UCSD-AML1 (cell line): ENCODE measurements at regions not wholly inside any gene's neighbourhood (a gene's known extent, or its start where the extent isn't known, plus 50 kb on each side); places are given as distances from the start of the nearest gene placed in this dataset.

ENCODE experiments used
- DNase-seq: peaks from one replicate; lab custom pipeline; 2025; ENCODE audit not compliant: unreplicated experiment; lab: John Stamatoyannopoulos, UW

- no peak for DNase-seq
These were observed 503.8 kb upstream of the B3GAT1 start for GRCh38 chr11:134915881-134916280.

- DNase-seq: no peak
These were observed 503.2 kb upstream of the B3GAT1 start for GRCh38 chr11:134915212-134915611.

GRCh38 chr11:134913999-134914590 lies 502.1 kb upstream of the B3GAT1 start:
- DNase-seq: no peak

- no peak for DNase-seq
These were observed 501.3 kb upstream of the B3GAT1 start for GRCh38 chr11:134913391-134913790.

GRCh38 chr11:134911514-134912180 lies 499.6 kb upstream of the B3GAT1 start:
- no peak for DNase-seq

- no peak for DNase-seq
These were observed 496.5 kb upstream of the B3GAT1 start for GRCh38 chr11:134908583-134908982.

- DNase-seq: no peak
These were observed 495.6 kb upstream of the B3GAT1 start for GRCh38 chr11:134907636-134908035.

GRCh38 chr11:134906356-134906955 lies 494.4 kb upstream of the B3GAT1 start:
- DNase-seq: no peak

GRCh38 chr11:134905928-134906327 lies 493.9 kb upstream of the B3GAT1 start:
- DNase-seq: no peak

GRCh38 chr11:134905517-134905916 lies 493.5 kb upstream of the B3GAT1 start:
- no peak for DNase-seq

- no peak for DNase-seq
These were observed 492.2 kb upstream of the B3GAT1 start for GRCh38 chr11:134904103-134904790.

GRCh38 chr11:134901955-134902918 lies 490.2 kb upstream of the B3GAT1 start:
- no peak for DNase-seq

GRCh38 chr11:134901542-134901941 lies 489.5 kb upstream of the B3GAT1 start:
- DNase-seq: no peak

GRCh38 chr11:134893810-134894685 lies 482.0 kb upstream of the B3GAT1 start:
- no peak for DNase-seq

GRCh38 chr11:134890446-134890845 lies 478.4 kb upstream of the B3GAT1 start:
- DNase-seq: no peak

GRCh38 chr11:134889832-134890231 lies 477.8 kb upstream of the B3GAT1 start:
- no peak for DNase-seq

- no peak for DNase-seq
These were observed 476.8 kb upstream of the B3GAT1 start for GRCh38 chr11:134888821-134889220.

- no peak for DNase-seq
These were observed 475.9 kb upstream of the B3GAT1 start for GRCh38 chr11:134887896-134888295.

GRCh38 chr11:134883484-134883883 lies 471.4 kb upstream of the B3GAT1 start:
- no peak for DNase-seq
